LNCaP clone FGC (cell line): ENCODE measurements at regions not wholly inside any gene's neighbourhood (a gene's known extent, or its start where the extent isn't known, plus 50 kb on each side); places are given as distances from the start of the nearest gene placed in this dataset.

Experiments
- DNase-seq: peaks from one replicate; pipeline ENCODE4 v3.0.0-alpha.2; 2011; ENCODE audit warnings: low read depth
- H3K4me3 ChIP-seq: 2 replicates; pipeline ENCODE4 v1.5.1; 2011; ENCODE audit warnings: mild to moderate bottlenecking, low read depth, low read length, control low read depth
- CTCF ChIP-seq: IDR thresholded peaks from 2 replicates; pipeline ENCODE4 v1.5.1; 2012; ENCODE audit warnings: mild to moderate bottlenecking; ENCODE audit not compliant: control insufficient read depth, insufficient read depth; ENCODE audit errors: extremely low read depth

GRCh38 chr12:78473136-78473535 lies 391.4 kb upstream of the SYT1 start:
- no peak overlapping the region for H3K4me3 ChIP-seq
- DNase-seq = no peak
- no peak for TF ChIP-seq CTCF

- TF ChIP-seq CTCF = no peak
- no peak for DNase-seq
- H3K4me3 ChIP-seq = no peak overlapping the region
Observed at GRCh38 chr12:78473561-78473960, 391.0 kb upstream of the SYT1 start.

- DNase-seq = no peak
- no peak overlapping the region for H3K4me3 ChIP-seq
- no peak for TF ChIP-seq CTCF
Observed at GRCh38 chr12:78483767-78484315, 380.7 kb upstream of the SYT1 start.

- no peak overlapping the region for H3K4me3 ChIP-seq
- no peak for DNase-seq
- TF ChIP-seq CTCF = no peak
Observed at GRCh38 chr12:78489990-78490389, 374.6 kb upstream of the SYT1 start.

GRCh38 chr12:78490861-78491260 lies 373.7 kb upstream of the SYT1 start:
- no peak for DNase-seq

GRCh38 chr12:78494911-78495310 lies 369.7 kb upstream of the SYT1 start:
- no peak for DNase-seq
- no peak overlapping the region for H3K4me3 ChIP-seq
- TF ChIP-seq CTCF = no peak

More at GRCh38 chr12:78490861-78491260, 373.7 kb upstream of the SYT1 start:
- no peak for TF ChIP-seq CTCF
- no peak overlapping the region for H3K4me3 ChIP-seq

- no peak for TF ChIP-seq CTCF
- H3K4me3 ChIP-seq = no peak overlapping the region
- DNase-seq = no peak
Observed at GRCh38 chr12:78501825-78502224, 362.7 kb upstream of the SYT1 start.
